ENCODE measurements at regions not wholly inside any gene's neighbourhood (a gene's known extent, or its start where the extent isn't known, plus 50 kb on each side); places are given as distances from the start of the nearest gene placed in this dataset.

GRCh38 chr5:10875201-10875768 lies 114.3 kb upstream of the DAP start:
- DNase-seq = no peak

GRCh38 chr5:10874541-10874940 lies 113.5 kb upstream of the DAP start:
- DNase-seq = no peak

GRCh38 chr5:10870791-10871190 lies 109.8 kb upstream of the DAP start:
- no peak for DNase-seq

GRCh38 chr5:10868956-10869355 lies 107.9 kb upstream of the DAP start:
- no peak for DNase-seq

DNA sequence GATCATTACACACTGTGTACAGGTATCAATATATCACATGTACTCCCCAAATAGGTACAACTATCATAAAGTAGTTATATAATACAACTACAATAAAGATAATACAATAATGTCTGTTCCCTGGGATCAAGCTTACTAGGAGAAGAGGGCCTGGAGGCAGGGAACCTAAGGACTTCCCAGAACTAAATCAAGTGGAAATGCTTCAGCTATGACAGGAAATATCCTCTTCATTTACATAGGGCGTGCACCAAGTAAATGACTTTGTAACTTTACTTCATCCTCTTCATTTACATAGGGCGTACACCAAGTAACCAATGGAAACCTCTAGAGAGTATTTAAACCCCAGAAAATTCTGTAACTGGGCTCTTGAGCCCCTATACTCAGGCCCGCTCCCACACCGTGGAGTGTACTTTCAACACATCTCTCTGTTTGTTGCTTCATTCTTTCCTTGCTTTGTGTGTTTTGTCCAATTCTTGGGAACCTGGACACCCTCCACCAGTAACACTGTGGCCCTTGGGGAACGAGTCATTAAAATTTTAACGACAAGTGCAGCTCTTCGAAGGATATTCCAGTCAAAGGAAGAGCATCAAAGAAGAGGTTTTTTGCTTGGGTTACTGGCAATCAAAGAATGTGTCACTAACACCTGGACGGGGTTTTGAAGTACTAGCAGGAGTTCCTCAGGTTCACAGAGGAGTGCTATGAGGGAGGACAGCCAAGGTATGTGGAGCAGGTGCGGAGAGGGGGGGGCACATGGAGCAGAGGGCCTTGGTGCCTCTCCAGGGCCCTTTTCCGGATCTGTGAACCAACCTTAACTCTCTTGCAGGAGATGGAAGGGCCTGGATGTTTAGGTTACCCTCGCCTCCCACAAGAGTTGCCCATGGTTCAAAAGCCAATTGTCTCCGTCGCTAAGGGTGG lies 106.6 kb upstream of the DAP start:
- DNase-seq = no peak

DNA sequence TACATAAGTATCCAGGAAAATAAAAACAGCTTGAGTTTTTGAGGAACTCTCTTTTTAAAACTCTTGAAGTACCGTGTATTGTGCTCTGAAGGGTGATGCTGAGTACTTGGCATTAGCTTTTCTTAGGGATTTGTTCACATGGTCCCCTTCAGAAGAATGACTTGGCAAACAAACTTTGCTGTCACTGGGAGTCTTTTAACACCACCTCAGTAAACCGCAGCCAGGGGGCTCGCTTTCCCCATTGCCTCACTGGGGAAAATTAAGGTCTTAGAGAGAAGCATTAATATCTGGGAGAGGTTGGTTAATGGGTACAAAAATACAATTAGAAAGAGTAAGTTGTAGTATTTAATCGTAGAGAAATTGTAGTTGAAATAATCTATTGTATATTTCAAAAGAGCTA lies 105.9 kb upstream of the DAP start:
- DNase-seq = peak in 1 of 2 donors; percentile 5

- no peak for DNase-seq
These were observed 102.8 kb upstream of the DAP start for GRCh38 chr5:10863763-10864383.

GRCh38 chr5:10862085-10862484 lies 101.1 kb upstream of the DAP start:
- no peak for DNase-seq

DNA sequence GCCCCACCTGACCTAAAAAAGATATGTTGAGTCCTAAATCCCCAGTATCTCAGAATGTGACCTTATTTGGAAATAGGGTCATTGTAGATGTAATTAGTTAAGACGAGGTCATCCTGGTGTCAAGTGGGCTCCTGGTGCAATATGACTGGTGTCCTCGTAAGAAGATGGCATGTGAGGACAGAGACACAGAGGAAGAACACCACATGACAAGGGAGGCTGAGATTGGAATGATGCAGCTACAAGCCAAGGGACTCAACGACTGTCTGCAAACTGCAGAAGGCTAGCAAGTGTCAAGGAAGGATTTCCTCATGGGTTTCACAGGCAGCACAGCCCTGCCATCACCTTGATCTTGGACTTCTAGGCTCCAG lies 100.4 kb upstream of the DAP start:
- no peak for DNase-seq

DNA sequence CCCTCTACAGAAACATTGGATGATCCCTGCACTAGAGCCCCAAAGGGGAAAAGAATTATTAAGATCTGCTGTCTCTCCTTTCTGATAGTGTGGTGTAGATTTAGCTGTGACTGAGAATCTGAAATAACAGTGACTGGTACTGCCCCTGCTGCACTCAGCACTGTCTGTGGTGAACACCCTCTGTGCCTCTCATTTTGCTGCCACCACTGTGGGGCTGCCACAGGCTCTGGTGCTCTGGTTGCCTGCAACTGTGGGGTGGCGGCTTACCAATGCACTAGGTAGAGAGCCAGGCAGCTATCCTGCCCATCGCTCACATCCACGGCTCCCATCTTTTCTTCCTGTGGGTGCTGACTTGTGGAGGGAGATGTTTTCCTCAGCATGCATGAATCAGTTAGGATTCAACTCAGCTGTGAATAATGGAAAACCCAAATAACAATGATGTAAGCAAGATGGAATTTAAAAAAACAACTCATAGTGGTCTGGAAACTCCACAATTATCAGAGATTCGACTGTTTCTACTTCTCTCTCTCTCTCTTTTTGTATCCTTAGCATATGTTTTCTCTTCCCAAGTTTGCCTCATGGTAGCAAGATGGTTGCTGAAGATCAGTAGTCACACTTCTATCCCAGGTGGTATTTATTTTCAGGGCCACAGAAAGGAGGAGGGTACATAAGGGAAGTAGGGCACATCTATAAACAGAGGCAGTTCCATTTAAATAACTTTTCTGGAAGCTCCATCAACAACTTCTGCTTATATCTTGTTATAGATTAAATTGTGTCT lies 99.8 kb upstream of the DAP start:
- DNase-seq = no peak

DNA sequence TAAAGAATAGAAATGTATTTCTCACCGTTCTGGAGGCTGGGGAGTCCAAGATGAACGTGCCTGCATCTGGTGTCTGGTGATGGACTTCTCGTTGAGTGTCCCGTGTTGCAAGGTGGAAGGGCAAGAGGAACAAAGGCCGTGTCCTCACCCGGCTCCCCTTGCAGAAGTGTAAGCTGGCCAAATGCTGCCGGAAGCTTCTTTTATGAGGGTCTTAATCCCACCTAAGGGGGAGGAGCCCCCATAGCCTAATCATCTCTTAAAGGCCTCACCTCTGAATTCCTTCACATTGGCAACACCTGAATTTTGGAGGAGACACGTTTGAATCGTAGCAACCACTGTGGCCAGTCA lies 99.1 kb upstream of the DAP start:
- no peak for DNase-seq

DNA sequence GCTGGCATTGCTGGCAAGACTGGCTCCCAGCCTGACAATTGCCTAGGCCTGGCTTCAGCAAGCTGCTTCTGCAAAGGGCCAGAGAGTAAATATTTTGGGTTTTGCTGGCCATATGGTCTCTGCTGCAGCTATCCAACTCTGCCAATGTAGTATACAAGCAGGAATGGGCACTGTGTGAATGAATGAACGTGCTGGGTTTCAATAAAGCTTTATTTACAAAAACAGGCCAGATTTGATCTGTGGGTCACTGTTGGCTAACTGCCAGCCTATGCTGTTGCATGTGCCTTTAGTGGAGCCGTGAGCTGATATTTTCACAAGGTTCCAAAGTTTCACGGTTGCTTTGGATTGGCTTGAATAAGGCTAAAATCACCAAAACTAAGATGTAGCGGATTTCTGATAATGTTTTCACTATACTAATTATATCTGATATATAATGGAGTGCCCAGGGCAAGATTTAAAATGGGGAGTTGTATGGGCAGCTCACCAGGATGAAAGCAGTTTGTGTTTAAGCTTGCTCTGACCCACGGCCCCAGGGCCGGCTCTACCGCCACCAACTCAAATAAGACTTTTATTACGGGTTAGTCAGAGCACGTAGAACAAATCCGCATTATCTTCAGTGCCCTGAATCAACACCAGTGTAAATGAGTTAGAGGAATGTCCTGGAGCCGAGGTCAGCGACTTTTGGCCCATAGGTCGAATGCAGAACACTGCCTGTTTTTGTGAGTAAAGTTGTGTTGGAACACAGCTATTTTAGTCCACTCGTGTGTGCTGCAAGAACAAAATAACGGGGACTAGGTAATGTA lies 98.6 kb upstream of the DAP start:
- no peak for DNase-seq

- DNase-seq = no peak
These were observed 97.9 kb upstream of the DAP start for GRCh38 chr5:10858945-10859344.

DNA sequence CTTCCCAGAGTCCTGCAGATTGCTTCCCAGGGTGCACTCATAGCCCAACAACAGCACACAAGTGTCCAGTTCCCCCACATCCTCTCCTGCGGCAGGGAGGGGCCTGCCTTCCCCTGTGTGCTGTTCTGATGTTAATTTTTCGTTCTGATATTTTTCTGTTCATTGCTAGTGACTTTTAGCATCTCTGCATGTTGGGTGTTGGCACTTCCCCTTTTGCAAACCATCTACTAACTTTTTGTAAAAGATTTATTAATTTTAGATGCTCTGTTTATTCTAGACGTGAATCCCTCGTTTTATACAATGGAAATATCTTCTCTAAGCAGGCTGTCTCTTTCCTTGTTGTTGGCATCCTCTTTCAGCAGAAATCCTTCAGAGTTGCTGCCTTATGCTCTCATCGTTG lies 97.3 kb upstream of the DAP start:
- no peak for DNase-seq

- DNase-seq = no peak
These were observed 96.3 kb upstream of the DAP start for GRCh38 chr5:10857338-10857733.

DNA sequence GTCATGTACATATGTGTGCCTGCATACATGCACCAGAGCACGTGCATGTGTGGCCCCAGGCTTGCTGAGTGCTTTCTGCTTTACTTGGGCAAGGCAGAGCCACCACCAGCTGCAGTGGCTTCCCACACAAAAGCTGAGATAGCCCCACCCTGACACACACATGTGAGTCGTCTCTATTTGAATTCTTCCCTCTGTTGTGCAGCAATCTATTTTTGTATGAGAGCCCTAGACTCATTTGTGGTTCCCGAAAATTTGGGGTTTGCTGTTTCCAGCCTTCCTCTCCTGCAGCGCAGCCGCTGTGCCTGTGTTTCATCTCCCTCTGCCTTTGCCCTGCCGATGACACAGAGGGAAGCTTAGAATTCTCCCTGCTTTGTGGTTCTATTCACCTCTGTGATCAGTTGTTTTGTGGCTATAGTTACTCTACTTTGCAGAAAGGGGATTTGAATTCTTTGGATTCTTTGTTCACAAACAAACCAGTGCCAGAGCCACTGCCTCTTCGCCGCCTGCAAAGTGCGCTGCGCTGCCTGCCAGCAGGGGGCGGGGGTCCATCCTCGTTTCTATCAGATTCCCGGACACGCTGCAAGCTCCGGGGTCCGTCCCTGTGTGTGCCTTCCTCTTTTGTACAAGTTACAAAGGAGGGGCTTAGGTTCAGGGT lies 95.8 kb upstream of the DAP start:
- DNase-seq = peak; percentile 60 to 66

DNA sequence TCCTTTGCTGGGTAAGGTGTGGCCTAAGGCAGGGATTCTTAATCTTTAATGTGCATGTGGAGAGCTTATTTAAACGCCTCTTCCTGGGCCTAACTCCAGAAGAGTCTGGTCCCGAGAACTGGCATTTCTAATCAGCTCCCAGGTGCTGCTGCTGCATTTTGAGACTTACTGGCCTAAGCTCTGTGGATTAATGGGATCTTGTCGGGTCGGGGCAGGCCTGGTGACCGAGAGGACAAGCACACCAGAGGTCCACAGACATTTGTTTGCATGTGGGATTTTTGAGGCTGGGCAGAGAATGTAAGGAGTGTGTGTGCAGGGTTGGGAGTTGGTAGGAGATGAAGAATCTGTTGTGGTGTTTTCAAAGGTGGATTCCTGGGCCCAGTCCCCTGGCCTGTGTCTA lies 95.0 kb upstream of the DAP start:
- DNase-seq = no peak

DNA sequence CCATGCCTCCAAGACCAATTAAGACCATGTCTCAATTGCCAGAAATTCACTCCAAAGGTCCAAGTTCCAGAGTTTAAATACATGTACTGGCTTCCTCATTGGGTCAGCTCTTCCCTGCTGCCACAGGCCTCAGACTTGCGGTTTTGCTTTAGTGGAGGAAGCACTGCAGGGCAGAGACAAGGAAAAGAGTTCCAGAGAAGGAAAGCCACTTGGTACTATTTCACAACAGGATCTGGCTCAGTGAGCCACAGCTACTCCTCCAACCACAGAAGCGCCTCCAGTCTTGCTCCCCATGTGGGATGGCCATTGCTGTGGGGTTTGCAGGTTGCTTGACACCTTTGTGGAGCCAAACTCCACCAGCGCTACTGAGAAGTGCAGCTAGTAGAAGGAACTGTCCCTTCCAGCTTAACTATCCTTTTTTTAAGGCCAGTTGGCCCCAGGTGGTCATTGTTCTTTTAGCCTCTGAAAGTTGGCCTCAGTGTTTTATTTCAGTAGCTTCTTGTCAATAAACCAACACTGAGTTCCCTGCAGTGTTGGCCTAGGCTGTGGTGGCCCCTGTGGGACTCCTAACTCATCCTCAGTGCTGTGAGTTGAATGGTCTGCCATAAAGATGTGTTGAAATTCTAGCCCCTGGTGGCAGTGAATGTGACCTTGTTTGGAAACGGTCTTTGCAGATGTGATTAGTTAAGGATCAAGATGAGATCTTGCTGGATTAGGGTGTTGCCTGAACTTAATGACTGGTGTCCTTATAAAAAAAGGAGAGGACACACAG lies 93.7 kb upstream of the DAP start:
- DNase-seq = peak; percentile 22 to 23

GRCh38 chr5:10853154-10853553 lies 92.1 kb upstream of the DAP start:
- no peak for DNase-seq

DNA sequence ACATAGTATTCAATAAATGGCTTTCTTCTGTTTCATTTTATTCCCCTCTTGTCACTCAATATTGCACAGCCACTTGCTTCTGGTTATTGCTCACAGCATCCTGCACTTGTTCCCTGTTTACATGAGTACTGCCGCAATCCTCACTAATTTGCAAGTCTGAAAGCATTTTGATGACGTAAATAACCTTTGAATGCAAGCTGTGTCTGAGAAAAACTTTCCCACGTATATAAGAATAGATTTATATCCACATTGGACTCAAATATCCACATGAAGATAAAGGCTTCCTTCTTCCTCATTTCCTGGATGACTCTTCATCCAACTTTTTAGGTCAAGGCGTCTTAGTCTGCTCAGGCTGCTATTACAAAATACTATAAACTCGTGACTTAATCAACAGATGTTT lies 88.2 kb upstream of the DAP start:
- DNase-seq = no peak

GRCh38 chr5:10844016-10844415 lies 83.0 kb upstream of the DAP start:
- DNase-seq = no peak

Measured in hippocampal formation (tissue), 2 donors.